SK-N-SH treated with all-trans-retinoic acid at 6 μM for 48 hours (cell line): ENCODE measurements at regions not wholly inside any gene's neighbourhood (a gene's known extent, or its start where the extent isn't known, plus 50 kb on each side); places are given as distances from the start of the nearest gene placed in this dataset.

ENCODE experiments used
- ATAC-seq: fragments of 200-7000 bp; cut with Tn5 transposase; 3 replicates; pipeline ENCODE4 v1.9.1; 2020; ENCODE audit warnings: mild to moderate bottlenecking, moderate library complexity
- ARNTL ChIP-seq: fragments of 450-650 bp; formaldehyde crosslinking; IDR thresholded peaks from 2 replicates; pipeline ENCODE4 v1.5.0; 2020; ENCODE audit warnings: low read depth, mild to moderate bottlenecking, moderate library complexity, borderline replicate concordance
- BACH2 ChIP-seq: fragments of 250-450 bp; sonication (Bioruptor Pico); IDR thresholded peaks from 2 replicates; pipeline ENCODE4 v1.9.0; 2021; ENCODE audit warnings: mild to moderate bottlenecking, borderline replicate concordance
- CREB5 ChIP-seq: fragments of 250-450 bp; sonication (Bioruptor Pico); IDR thresholded peaks from 2 replicates; pipeline ENCODE4 v1.5.1; 2020; ENCODE audit warnings: low read depth, mild to moderate bottlenecking, moderate library complexity
- CSDC2 ChIP-seq: fragments of 250-450 bp; sonication (Bioruptor Pico); IDR thresholded peaks from 2 replicates; pipeline ENCODE4 v1.5.0; 2020; ENCODE audit warnings: mild to moderate bottlenecking, moderate library complexity
- CSRNP3 ChIP-seq: fragments of 250-450 bp; sonication (Bioruptor Pico); IDR thresholded peaks from 2 replicates; pipeline ENCODE4 v1.5.1; 2021; ENCODE audit warnings: mild to moderate bottlenecking, moderate library complexity
- ESRRG ChIP-seq: fragments of 250-450 bp; sonication (Bioruptor Pico); IDR thresholded peaks from 2 replicates; pipeline ENCODE4 v1.6.1; 2021; ENCODE audit warnings: mild to moderate bottlenecking
- GLIS3 ChIP-seq: fragments of 250-450 bp; sonication (Bioruptor Pico); IDR thresholded peaks from 2 replicates; pipeline ENCODE4 v1.5.0; 2020; ENCODE audit warnings: mild to moderate bottlenecking, moderate library complexity
- OSR1 ChIP-seq: fragments of 250-450 bp; sonication (Bioruptor Pico); IDR thresholded peaks from 2 replicates; pipeline ENCODE4 v1.8.0; 2022; ENCODE audit warnings: moderate library complexity, mild to moderate bottlenecking, inconsistent platforms
- PATZ1 ChIP-seq: fragments of 250-450 bp; sonication (Bioruptor Pico); IDR thresholded peaks from 2 replicates; pipeline ENCODE4 v1.8.0; 2020; ENCODE audit warnings: mild to moderate bottlenecking, moderate library complexity, borderline replicate concordance
- POU6F1 ChIP-seq: fragments of 250-450 bp; sonication (Bioruptor Pico); IDR thresholded peaks from 2 replicates; pipeline ENCODE4 v1.8.0; 2021; ENCODE audit warnings: low read depth, mild to moderate bottlenecking, moderate library complexity, borderline replicate concordance
- PPARA ChIP-seq: fragments of 250-450 bp; sonication (Bioruptor Pico); IDR thresholded peaks from 2 replicates; pipeline ENCODE4 v1.5.0; 2020; ENCODE audit warnings: mild to moderate bottlenecking, borderline replicate concordance
- RARB ChIP-seq: fragments of 250-450 bp; sonication (Bioruptor Pico); IDR thresholded peaks from 2 replicates; pipeline ENCODE4 v1.8.0; 2021; ENCODE audit warnings: mild to moderate bottlenecking, moderate library complexity
- SNAI2 ChIP-seq: fragments of 250-450 bp; sonication (Bioruptor Pico); IDR thresholded peaks from 2 replicates; pipeline ENCODE4 v1.5.0; 2020; ENCODE audit warnings: mild to moderate bottlenecking, moderate library complexity
- TCF4 ChIP-seq: fragments of 250-450 bp; sonication (Bioruptor Pico); IDR thresholded peaks from 2 replicates; pipeline ENCODE4 v1.8.0; 2021; ENCODE audit warnings: mild to moderate bottlenecking, moderate library complexity, borderline replicate concordance
- TOX ChIP-seq: fragments of 250-450 bp; sonication (Bioruptor Pico); IDR thresholded peaks from 2 replicates; pipeline ENCODE4 v1.8.0; 2021; ENCODE audit warnings: mild to moderate bottlenecking, moderate library complexity, borderline replicate concordance
- TSHZ2 ChIP-seq: fragments of 250-450 bp; sonication (Bioruptor Pico); IDR thresholded peaks from 2 replicates; pipeline ENCODE4 v1.5.0; 2020; ENCODE audit warnings: mild to moderate bottlenecking, moderate library complexity
- ZC3H10 ChIP-seq: fragments of 250-450 bp; sonication (Bioruptor Pico); IDR thresholded peaks from 2 replicates; pipeline ENCODE4 v1.5.1; 2021; ENCODE audit warnings: mild to moderate bottlenecking, moderate library complexity
- ZFP30 ChIP-seq: fragments of 450-650 bp; formaldehyde crosslinking; IDR thresholded peaks from 2 replicates; pipeline ENCODE4 v1.5.0; 2022; ENCODE audit warnings: mild to moderate bottlenecking, moderate library complexity
- ZNF70 ChIP-seq: fragments of 450-650 bp; formaldehyde crosslinking; IDR thresholded peaks from 2 replicates; pipeline ENCODE4 v1.5.0; 2020; ENCODE audit warnings: mild to moderate bottlenecking, moderate library complexity
- ZNF8 ChIP-seq: fragments of 450-650 bp; formaldehyde crosslinking; IDR thresholded peaks from 2 replicates; pipeline ENCODE4 v1.5.0; 2020; ENCODE audit warnings: mild to moderate bottlenecking, moderate library complexity

DNA sequence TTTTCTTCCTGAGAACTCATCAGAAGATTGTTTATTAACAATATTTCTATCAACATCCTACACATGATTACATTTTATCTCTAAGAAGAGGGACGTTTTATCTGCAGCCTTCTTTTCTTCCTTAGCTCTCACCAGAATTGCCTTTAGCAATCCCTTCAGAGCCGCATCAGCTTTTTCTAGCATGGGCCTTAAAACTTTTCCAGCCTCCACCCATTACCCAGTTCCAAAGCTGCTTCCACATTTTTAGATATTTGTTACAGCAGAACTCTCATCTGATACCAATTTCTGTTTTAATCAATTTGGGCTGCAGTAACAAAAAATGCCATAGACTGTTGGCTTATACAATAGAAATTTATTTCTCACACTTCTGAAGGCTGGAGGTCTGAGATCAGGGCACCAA lies 281.5 kb downstream of the THBS2 start:
- ATAC-seq = no peak
- TF ChIP-seq PPARA (CRISPR knock-in tag) = no peak
- TF ChIP-seq TSHZ2 (CRISPR knock-in tag) = no peak
- no peak for TF ChIP-seq BACH2 (CRISPR knock-in tag)
- TF ChIP-seq TCF4 = no peak
- TF ChIP-seq CREB5 (CRISPR knock-in tag) = no peak
- TF ChIP-seq CSRNP3 (CRISPR knock-in tag) = no peak
- TF ChIP-seq ZC3H10 = no peak
- no peak for TF ChIP-seq OSR1 (CRISPR knock-in tag)
- TF ChIP-seq POU6F1 (CRISPR knock-in tag) = no peak
- no peak for TF ChIP-seq ZFP30 (CRISPR knock-in tag)
- no peak for TF ChIP-seq ARNTL (CRISPR knock-in tag)
- no peak for TF ChIP-seq TOX
- TF ChIP-seq CSDC2 (CRISPR knock-in tag) = no peak
- TF ChIP-seq ZNF70 (CRISPR knock-in tag) = no peak
- TF ChIP-seq PATZ1 (CRISPR knock-in tag) = no peak
- TF ChIP-seq SNAI2 (CRISPR knock-in tag) = no peak
- TF ChIP-seq ZNF8 (CRISPR knock-in tag) = no peak
- no peak for TF ChIP-seq RARB (CRISPR knock-in tag)

DNA sequence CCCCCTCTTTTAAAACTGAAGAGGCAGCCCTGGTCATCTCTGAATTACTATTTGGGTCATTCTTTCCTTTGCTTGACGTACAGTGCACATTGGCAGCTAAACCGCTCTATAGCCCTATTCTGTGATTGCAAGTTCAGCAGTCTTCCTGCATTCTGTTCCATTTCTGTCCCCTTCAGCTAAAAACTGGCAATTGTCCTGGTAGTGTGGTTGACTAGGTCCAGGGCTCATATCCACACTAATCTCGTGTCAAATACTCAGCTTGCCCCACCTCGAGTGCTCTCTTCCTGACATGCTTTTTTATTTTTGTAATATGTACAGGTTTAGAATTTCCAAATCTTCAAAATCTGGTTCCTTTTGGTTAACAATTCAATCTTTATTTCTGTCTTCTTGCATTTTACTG lies 282.1 kb downstream of the THBS2 start:
- TF ChIP-seq ZNF8 (CRISPR knock-in tag) (no peak), CREB5 (CRISPR knock-in tag) (no peak), ZC3H10 (no peak), ZFP30 (CRISPR knock-in tag) (no peak), TSHZ2 (CRISPR knock-in tag) (no peak), GLIS3 (no peak), TCF4 (no peak), ZNF70 (CRISPR knock-in tag) (no peak), SNAI2 (CRISPR knock-in tag) (no peak), ESRRG (no peak), POU6F1 (CRISPR knock-in tag) (no peak), ARNTL (CRISPR knock-in tag) (no peak), PPARA (CRISPR knock-in tag) (no peak), BACH2 (CRISPR knock-in tag) (no peak), CSRNP3 (CRISPR knock-in tag) (no peak)
- TF ChIP-seq, all 23 proteins: peak for 0

More for the DNA sequence above, 282.1 kb downstream of the THBS2 start:
- ATAC-seq = no peak
